Breast epithelium (tissue), 3 donors: ENCODE measurements at regions not wholly inside any gene's neighbourhood (a gene's known extent, or its start where the extent isn't known, plus 50 kb on each side); places are given as distances from the start of the nearest gene placed in this dataset.

Experiments
- CTCF ChIP-seq, 3 donors: fragments of 450-650 bp; IDR thresholded peaks; one replicate each; pipeline ENCODE4 v1.5.1; 2016 to 2017; ENCODE audit warnings: antibody characterized with exemption in 3 of 3, mild to moderate bottlenecking in 3 of 3, moderate library complexity in 3 of 3
- POLR2A ChIP-seq: fragments of 450-650 bp; IDR thresholded peaks from one replicate; pipeline ENCODE4 v1.6.1; 2016; ENCODE audit warnings: antibody characterized with exemption, mild to moderate bottlenecking, moderate library complexity

DNA sequence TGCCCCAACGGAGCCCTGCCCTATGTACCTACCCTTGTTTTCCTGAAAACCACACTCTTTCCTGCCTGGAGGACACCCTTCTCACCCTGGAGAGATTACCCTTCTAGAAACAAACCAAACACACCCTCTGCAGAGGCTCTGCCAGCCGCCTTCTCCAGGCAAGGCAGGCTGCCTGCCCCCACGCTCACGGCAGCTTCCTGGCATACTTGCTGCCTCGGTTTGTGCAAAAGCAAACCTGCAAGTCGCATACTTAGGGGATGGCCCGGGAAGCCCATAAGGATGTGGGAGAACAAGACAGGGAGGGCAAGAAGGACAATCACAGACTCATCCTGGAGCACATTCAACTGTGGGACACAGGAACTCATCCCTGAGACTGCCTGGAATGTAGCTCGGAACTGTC is 154.0 kb upstream of the DIO3 start:
- TF ChIP-seq CTCF (IDR thresholded peaks at IDR 0.05) (no peak), POLR2A (no peak)
